Endodermal cell (in vitro differentiated cells): ENCODE measurements at regions not wholly inside any gene's neighbourhood (a gene's known extent, or its start where the extent isn't known, plus 50 kb on each side); places are given as distances from the start of the nearest gene placed in this dataset.

Experiments
- DNase-seq: peaks from one replicate; pipeline ENCODE4 v3.0.0-alpha.2; 2017
- H3K27ac ChIP-seq: 2 replicates; pipeline ENCODE4 v1.5.1; 2013; ENCODE audit warnings: mild to moderate bottlenecking, low read depth, low read length, moderate library complexity
- H3K27me3 ChIP-seq: 2 replicates; pipeline ENCODE4 v1.6.1; 2013; ENCODE audit warnings: mild to moderate bottlenecking, low read length, moderate library complexity; ENCODE audit not compliant: insufficient read depth, control insufficient read depth, poor library complexity, severe bottlenecking
- H3K36me3 ChIP-seq: 2 replicates; pipeline ENCODE4 v1.7.0; 2013; ENCODE audit warnings: mild to moderate bottlenecking, low read length, moderate library complexity; ENCODE audit not compliant: control insufficient read depth, insufficient read depth
- H3K4me1 ChIP-seq: one replicate; pipeline ENCODE4 v1.7.0; 2013; ENCODE audit warnings: low read length; ENCODE audit not compliant: control insufficient read depth, insufficient read depth
- H3K4me3 ChIP-seq: 2 replicates; pipeline ENCODE4 v1.5.1; 2013; ENCODE audit warnings: mild to moderate bottlenecking, low read length, moderate library complexity
- H3K9ac ChIP-seq: 2 replicates; pipeline ENCODE4 v1.6.1; 2013; ENCODE audit warnings: mild to moderate bottlenecking, low read length, moderate library complexity; ENCODE audit not compliant: poor library complexity, severe bottlenecking; ENCODE audit errors: extremely low read depth
- H3K9me3 ChIP-seq: 2 replicates; pipeline ENCODE4 v1.6.1; 2013; ENCODE audit warnings: mild to moderate bottlenecking, low read length, moderate library complexity; ENCODE audit not compliant: control insufficient read depth
- H3K27ac Mint-ChIP-seq: 2 replicates; pipeline ENCODE4 v1.8.0; 2020; ENCODE audit warnings: mixed read lengths
- H3K27me3 Mint-ChIP-seq: 2 replicates; pipeline ENCODE4 v1.8.0; 2021; ENCODE audit warnings: mild to moderate bottlenecking, mixed read lengths; ENCODE audit not compliant: insufficient read depth
- H3K36me3 Mint-ChIP-seq: 2 replicates; pipeline ENCODE4 v1.8.0; 2020; ENCODE audit warnings: low read depth, mixed read lengths
- H3K4me1 Mint-ChIP-seq: 2 replicates; pipeline ENCODE4 v1.8.0; 2020; ENCODE audit warnings: mixed read lengths
- H3K4me3 Mint-ChIP-seq: 2 replicates; pipeline ENCODE4 v1.8.0; 2020; ENCODE audit warnings: mild to moderate bottlenecking, moderate library complexity, mixed read lengths
- H3K9me3 Mint-ChIP-seq: 2 replicates; pipeline ENCODE4 v1.8.0; 2020; ENCODE audit warnings: mild to moderate bottlenecking, mixed read lengths
- WGBS, 2 experiments: methylation state at CpG; one replicate each; pipeline versions ENCODE4 v1.1.5 to v1.1.7; 2013; ENCODE audit warnings: missing lambda C conversion rate in 2 of 2, mixed read lengths in 1 of 2; ENCODE audit not compliant: insufficient coverage in 1 of 2, insufficient read length in 1 of 2; 5-methylcytosine and 5-hydroxymethylcytosine counted together
- TF ChIP-seq, protein P1 (sequence below): fragments of 200-600 bp; sonication (generic); conservative IDR thresholded peaks from 2 replicates; pipeline ENCODE4 v1.5.0; 2021; ENCODE audit warnings: antibody characterized with exemption, mild to moderate bottlenecking

DNA sequence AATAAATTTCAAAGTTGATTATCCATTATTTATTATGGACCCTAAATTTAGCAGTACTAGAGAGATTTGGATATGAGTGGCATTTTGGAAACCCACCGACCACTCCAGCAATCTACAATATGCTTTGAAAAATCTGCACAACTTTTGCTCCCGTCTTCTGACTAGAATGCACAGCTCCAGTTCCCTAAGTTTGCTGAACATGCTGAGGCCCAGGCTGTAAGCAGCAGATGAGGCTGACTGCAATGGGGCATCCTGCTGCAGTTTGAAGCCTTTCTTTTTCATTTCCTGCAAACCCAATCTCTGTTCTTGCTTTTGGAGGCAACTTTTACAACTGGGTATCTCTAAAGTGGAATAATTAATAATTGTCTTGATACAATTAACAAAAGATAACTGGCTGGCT, 405.8 kb downstream of the ATP23 start:
- Mint-ChIP-seq H3K4me3 (no peak overlapping the region), H3K36me3 (no peaks in the 10 kb centered on the region), H3K27me3 (no peaks in the 10 kb centered on the region), H3K9me3 (peaks cover 7% of the 10 kb centered on the region), H3K27ac (no peak overlapping the region), H3K4me1 (peaks cover 2% of the 10 kb centered on the region)
- 87 to 100% methylated on average over 1 to 2 of the region's 2 CpGs for WGBS, 2 experiments
- H3K9ac ChIP-seq, result no peak overlapping the region
- H3K9me3 ChIP-seq, result peaks cover 10% of the 10 kb centered on the region
- H3K4me3 ChIP-seq, result no peak overlapping the region
- H3K4me1 ChIP-seq, result no peaks in the 10 kb centered on the region
- no peaks in the 10 kb centered on the region for H3K27me3 ChIP-seq
- TF ChIP-seq, protein P1, sequence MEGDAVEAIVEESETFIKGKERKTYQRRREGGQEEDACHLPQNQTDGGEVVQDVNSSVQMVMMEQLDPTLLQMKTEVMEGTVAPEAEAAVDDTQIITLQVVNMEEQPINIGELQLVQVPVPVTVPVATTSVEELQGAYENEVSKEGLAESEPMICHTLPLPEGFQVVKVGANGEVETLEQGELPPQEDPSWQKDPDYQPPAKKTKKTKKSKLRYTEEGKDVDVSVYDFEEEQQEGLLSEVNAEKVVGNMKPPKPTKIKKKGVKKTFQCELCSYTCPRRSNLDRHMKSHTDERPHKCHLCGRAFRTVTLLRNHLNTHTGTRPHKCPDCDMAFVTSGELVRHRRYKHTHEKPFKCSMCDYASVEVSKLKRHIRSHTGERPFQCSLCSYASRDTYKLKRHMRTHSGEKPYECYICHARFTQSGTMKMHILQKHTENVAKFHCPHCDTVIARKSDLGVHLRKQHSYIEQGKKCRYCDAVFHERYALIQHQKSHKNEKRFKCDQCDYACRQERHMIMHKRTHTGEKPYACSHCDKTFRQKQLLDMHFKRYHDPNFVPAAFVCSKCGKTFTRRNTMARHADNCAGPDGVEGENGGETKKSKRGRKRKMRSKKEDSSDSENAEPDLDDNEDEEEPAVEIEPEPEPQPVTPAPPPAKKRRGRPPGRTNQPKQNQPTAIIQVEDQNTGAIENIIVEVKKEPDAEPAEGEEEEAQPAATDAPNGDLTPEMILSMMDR, result no peak
- no peak for DNase-seq
- no peak overlapping the region for H3K27ac ChIP-seq
- no peaks in the 10 kb centered on the region for H3K36me3 ChIP-seq

DNA sequence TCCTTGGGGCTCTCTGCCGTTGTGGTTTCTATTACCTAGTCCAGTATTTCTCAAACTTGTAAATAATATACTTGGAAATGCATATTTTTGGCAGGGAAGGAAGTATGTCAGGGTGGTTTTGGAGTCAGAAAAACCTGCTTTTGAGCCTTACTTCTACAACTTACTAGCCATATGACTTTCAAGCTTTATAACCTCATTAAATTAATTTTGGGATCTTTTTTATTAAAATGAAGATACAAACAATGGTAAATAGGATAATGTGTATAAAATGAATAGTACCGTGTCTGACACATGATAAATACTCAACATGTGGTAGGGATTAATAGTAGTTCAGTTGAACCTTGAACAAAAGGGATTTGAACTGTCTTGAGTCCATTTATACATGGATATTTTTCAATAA, 406.3 kb downstream of the ATP23 start:
- no peaks in the 10 kb centered on the region for H3K4me1 ChIP-seq
- Mint-ChIP-seq H3K27ac (no peak overlapping the region), H3K4me3 (no peak overlapping the region), H3K27me3 (no peaks in the 10 kb centered on the region), H3K4me1 (no peaks in the 10 kb centered on the region), H3K36me3 (no peaks in the 10 kb centered on the region), H3K9me3 (peaks cover 7% of the 10 kb centered on the region)
- no peaks in the 10 kb centered on the region for H3K27me3 ChIP-seq
- no peak for DNase-seq
- H3K4me3 ChIP-seq, result no peak overlapping the region
- TF ChIP-seq, protein P1, result no peak
- H3K27ac ChIP-seq, result no peak overlapping the region
- no peaks in the 10 kb centered on the region for H3K36me3 ChIP-seq
- peaks cover 10% of the 10 kb centered on the region for H3K9me3 ChIP-seq
- H3K9ac ChIP-seq, result no peak overlapping the region
- WGBS, 2 experiments, result 91% methylated on average over 2 of the region's 2 CpGs; no CpG with 5 or more reads in 1 of the 2 experiments

DNA sequence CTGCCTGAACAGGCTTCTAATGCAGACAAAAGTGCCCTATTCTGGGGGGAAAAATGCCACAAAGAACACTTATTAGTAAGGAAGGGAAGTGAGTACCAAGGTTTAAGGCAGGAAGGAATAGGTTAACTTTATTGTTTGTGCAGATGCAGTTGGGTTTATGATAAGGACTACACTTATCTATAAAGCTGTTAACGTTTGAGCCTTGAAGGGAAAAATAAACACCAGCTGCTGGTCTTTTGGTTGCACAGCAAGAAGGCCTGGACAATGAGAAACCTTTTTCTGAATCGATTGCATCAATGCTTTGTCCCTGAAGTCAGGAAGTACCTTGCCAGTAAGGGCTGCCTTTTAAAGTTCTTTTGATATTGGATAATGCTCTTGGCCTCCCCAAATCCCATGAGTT, 407.8 kb downstream of the ATP23 start:
- TF ChIP-seq, protein P1, result no peak
- no peaks in the 10 kb centered on the region for H3K27me3 ChIP-seq
- H3K4me1 Mint-ChIP-seq, result peaks cover 5% of the 10 kb centered on the region
- H3K4me3 Mint-ChIP-seq, result no peak overlapping the region
- H3K27ac Mint-ChIP-seq, result no peak overlapping the region
- peaks cover 10% of the 10 kb centered on the region for H3K9me3 ChIP-seq
- WGBS, 2 experiments, result 64 to 72% methylated on average over 2 of the region's 2 CpGs
- H3K36me3 ChIP-seq, result no peaks in the 10 kb centered on the region
- DNase-seq, result no peak
- H3K27ac ChIP-seq, result no peak overlapping the region
- H3K27me3 Mint-ChIP-seq, result no peaks in the 10 kb centered on the region
- H3K4me3 ChIP-seq, result no peak overlapping the region
- no peaks in the 10 kb centered on the region for H3K36me3 Mint-ChIP-seq
- peaks cover 7% of the 10 kb centered on the region for H3K9me3 Mint-ChIP-seq
- no peak overlapping the region for H3K9ac ChIP-seq
- H3K4me1 ChIP-seq, result no peaks in the 10 kb centered on the region
